SK-MEL-5 (cell line): ENCODE measurements at regions not wholly inside any gene's neighbourhood (a gene's known extent, or its start where the extent isn't known, plus 50 kb on each side); places are given as distances from the start of the nearest gene placed in this dataset.
A peak's percentile ranks its signal among the peaks of the same experiment; 100 is the strongest.
"Not testable (repeated sequence)": the region's sequence is repeated elsewhere in the genome, so short reads cannot be mapped to it uniquely, and the experiment has no call there.

Source experiments
- DNase-seq: peaks from one replicate; pipeline ENCODE4 v3.0.0-alpha.2; 2016; ENCODE audit warnings: low read depth, low spot score
- in situ Hi-C: cut with HindIII; loops from 2 replicates; pipeline ENCODE4 v1.10.0; 2016; ENCODE audit warnings: low sequenced_read_pairs, high pct_unique_total_duplicates, low pct_unique_long_range_greater_than_20kb

DNA sequence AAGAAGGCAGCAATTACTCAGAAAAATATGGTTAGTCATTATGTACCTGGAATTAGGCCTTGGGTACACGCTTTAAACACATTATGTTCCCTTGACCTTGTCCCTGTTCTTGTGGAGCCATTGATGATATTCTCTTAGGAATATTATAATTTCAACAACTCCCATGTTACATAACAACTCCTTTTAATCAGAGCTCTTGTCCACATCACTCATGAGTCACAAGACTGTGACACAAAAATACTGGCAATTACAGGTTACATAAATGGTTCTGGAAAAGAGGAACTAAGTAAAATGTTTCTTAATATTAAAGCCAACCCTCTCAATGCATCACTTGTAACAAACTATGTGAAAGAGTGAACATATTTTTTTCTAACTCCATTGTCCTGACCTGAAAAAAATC is 143.8 kb upstream of the PCLO start:
- in situ Hi-C loops = no loop called here
- no peak for DNase-seq

DNA sequence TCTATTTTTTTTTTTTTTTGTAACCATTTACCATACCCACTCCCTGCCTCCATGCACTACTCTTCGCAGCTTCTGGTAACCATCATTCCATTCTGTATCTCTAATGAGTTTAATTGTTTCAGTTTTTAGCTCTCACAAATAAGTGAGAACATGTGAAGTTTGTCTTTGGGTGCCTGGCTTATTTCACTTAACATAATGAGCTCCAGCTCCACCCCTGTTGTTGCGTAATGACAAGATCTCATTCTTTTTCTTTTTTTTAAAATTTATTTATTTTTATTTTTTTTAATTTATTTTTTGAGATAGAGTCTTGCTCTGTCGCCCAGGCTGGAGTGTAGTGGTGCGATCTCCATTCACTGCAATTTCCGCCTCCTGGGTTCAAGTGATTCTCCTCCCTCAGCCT is 142.3 kb upstream of the PCLO start:
- no peak for DNase-seq
- in situ Hi-C loops = no loop called here

- in situ Hi-C loops = no loop called here
- no peak for DNase-seq
Observed at GRCh38 chr7:83301416-83301815, 138.7 kb upstream of the PCLO start.

GRCh38 chr7:83290211-83290610 is 127.5 kb upstream of the PCLO start:
- DNase-seq = no peak
- in situ Hi-C loops = no loop called here

DNA sequence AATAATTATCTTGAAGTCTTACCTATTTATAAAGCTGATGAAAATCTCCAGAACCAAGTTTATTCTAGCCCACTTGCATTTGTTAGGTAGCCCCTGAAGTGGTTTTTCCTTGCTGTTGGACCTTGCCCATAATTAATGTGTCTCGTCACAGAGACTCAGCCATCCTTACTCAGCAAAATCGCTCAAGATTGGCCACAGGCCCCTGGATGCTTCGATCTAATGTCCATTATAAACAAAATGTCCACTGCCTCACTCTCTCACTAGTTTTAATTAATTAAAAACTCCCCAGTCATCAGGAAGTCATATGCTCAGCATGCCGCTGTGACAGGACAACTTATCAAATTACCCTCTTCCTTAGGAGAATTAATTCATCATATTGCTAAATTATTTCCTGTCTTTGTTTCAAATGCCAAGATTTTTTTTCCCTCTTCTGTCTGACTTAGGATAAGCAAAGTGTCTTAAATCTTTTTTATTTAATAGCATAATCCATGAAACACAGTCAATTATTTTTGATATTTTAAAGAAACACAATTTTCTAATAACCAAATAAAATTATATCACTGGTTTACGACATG is 126.8 kb upstream of the PCLO start:
- in situ Hi-C loops = no loop called here
- DNase-seq = no peak

- in situ Hi-C loops = no loop called here
Observed at GRCh38 chr7:83280671-83281070, 118.0 kb upstream of the PCLO start.

GRCh38 chr7:83276250-83276649 is 113.6 kb upstream of the PCLO start:
- no peak for DNase-seq
- in situ Hi-C loops = no loop called here

More at GRCh38 chr7:83280671-83281070, 118.0 kb upstream of the PCLO start:
- no peak for DNase-seq

DNA sequence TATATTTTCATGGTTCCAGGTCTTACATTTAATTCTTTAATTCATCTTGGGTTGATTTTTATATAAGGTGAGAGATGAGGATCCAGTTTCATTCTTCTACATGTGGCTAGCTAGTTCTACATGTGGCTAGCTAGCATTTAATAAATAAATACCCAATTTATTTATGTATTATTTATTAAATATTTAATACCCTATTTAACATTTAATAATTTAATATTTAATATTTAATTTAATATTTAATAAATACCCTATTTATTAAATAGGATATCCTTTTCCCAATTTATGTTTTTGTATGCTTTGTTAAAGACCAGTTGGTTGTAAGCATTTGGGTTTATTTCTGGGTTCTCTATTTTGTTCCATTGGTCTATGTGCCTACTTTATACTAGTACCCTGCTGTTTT is 111.0 kb upstream of the PCLO start:
- in situ Hi-C loops = no loop called here
- DNase-seq = no peak

GRCh38 chr7:83271212-83272099 is 108.8 kb upstream of the PCLO start:
- in situ Hi-C loops = no loop called here
- DNase-seq = peak; percentile 85

DNA sequence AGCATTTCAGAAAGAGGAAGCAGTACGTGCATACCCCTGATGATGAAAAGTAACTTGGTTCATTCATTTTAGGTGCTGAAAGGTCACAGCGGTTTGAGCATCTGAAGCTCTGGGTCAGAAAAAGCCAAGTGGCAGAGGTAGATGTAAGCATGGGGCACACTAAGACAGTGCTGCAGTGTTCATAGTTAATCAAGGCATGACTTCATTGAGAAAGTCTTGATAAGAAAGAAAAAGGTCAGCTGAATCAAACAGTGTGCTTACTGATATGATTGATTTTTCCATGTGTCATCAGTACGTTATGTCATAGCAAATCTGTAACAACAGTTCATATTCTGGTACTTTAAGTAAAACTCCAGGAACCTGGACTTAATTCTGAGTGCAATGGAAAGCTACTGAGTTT is 107.7 kb upstream of the PCLO start:
- peak; percentile 59 for DNase-seq
- in situ Hi-C loops = no loop called here

DNA sequence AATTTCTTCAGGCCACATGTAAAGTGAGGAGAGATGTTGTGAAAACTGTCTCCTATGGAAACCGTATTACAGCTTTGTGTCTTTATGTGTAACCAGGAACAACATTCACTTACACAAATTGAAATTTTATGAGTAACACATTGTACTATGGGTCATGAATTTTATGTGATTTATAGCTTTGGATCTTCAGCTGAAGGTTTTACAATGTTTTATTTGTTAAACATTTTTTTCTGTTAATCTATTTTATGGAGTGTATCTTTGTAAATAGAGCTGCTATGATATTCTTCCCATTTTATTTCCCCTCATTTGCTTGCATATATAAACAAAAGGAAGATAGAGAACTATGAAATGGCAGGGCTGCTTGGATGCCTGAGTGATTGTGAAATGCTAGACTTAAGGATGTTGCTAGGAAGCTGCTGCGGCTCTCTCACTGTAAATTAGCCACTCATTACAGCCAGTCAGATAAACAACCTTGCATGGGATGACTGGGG is 104.5 kb upstream of the PCLO start:
- DNase-seq = no peak
- in situ Hi-C loops = no loop called here

DNA sequence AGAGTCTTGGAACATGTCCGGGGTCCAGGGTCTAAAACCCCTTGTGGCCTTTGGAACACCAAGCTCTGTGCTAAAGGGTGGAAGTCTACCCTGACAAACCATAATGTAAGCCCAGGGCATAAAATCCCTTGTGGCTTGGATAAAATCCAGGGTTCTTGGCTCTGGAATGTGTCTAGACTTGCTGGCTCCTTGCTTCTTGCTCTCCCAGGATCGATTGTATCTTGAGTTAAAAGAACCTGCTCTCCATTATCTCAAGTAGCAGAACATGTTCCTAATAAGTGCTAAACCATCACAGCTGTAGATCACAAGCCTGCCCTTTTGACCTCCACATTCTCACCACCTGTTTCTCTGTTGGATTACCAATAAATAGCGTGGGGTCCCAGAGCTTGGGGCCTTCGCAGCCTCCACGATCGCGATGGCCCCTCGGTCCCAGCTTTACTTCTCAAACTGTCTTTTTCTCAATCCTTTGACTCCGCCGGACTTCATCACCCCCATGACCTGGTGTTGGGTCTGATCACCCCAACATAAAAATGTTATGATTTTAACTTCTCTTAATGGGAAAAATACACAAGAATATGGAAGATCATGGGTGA is 100.9 kb upstream of the PCLO start:
- in situ Hi-C loops, DNase-seq: not testable (repeated sequence)

DNA sequence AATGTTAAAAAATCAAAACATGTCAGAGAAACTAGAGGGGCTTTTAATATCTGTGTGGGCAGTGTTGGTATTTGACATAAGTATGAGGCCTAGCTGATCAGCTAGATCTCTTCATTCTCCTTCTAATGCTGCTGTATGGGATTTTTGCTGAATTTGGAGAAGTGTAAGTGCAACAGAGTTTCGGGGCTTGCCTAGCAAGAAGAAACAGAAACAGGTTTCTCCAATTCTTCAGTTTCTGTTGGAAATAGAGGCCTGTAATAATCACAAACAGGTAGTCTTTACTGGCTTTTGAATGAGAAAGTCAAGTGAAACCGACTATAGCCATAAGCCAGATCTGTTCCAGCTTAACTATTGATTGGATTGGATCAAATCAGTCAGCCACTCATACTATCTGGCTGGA is 96.4 kb upstream of the PCLO start:
- no peak for DNase-seq
- in situ Hi-C loops = no loop called here

DNA sequence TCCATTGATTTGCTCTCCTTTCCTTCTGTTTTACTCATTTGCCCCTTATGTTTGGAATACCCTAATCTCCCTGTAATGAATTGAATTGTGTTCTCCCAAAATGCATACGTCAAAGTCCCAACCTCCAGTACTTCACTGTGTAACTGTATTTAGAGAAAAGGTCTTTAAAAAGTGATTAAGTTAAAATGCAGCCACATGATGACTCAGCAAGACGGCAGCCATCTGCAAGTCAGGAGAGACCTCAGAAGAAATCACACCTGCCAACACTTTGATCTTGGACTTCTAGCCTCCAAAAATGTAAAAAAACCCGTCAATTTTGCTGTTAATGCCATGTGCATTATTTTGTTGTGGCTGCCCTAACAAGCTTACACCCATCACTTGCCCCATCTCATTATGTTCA is 85.3 kb upstream of the PCLO start:
- DNase-seq = no peak
- in situ Hi-C loops = no loop called here

- in situ Hi-C loops, DNase-seq: not testable (repeated sequence)
Observed at GRCh38 chr7:83219231-83219630, 56.5 kb upstream of the PCLO start.

DNA sequence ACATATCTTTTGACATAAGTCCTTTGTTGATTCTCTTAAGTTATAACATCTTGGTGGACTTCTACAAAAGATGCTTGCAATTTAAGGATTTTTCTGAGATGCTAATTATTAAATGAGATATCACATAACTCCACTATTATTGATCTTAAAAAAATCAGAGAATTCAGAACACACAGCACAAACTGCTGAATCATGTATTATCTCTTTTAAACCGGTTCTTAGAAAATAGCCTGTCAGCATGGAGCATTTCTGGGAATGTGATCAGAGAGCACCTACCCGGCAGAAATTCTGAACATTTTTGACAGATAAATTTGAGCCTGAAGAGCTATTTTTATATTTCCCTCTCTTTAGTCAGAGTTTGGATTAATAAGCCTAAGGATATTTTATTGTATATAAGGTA is 50.2 kb upstream of the PCLO start:
- DNase-seq = no peak
- in situ Hi-C loops = no loop called here
